ENCODE measurements at regions not wholly inside any gene's neighbourhood (a gene's known extent, or its start where the extent isn't known, plus 50 kb on each side); places are given as distances from the start of the nearest gene placed in this dataset.

- Histone ChIP-seq H4K20me1 (ENCODE audit: insufficient read depth, poor library complexity, severe bottlenecking) (no peaks in the 10 kb centered on the region), H3K4me1 (ENCODE audit: insufficient read depth) (no peaks in the 10 kb centered on the region), H3K27me3 (no peaks in the 10 kb centered on the region), H3K27ac (no peak overlapping the region), H3K79me2 (no peaks in the 10 kb centered on the region), H3K36me3 (replicated peaks; ENCODE audit: insufficient read depth, low read depth) (no peaks in the 10 kb centered on the region), H2AFZ (no peak overlapping the region), H3K4me3 (no peak overlapping the region), H3K9me3 (ENCODE audit: low read depth) (no peaks in the 10 kb centered on the region), H3K9me2 (replicated peaks; ENCODE audit: insufficient read depth) (no peaks in the 10 kb centered on the region), H3K4me2 (no peak overlapping the region)
- TF ChIP-seq EZH2phosphoT487 (IDR thresholded peaks at IDR 0.05; ENCODE audit: low read depth, severe bottlenecking, unreplicated experiment), result no peak
- TF ChIP-seq, protein P1, sequence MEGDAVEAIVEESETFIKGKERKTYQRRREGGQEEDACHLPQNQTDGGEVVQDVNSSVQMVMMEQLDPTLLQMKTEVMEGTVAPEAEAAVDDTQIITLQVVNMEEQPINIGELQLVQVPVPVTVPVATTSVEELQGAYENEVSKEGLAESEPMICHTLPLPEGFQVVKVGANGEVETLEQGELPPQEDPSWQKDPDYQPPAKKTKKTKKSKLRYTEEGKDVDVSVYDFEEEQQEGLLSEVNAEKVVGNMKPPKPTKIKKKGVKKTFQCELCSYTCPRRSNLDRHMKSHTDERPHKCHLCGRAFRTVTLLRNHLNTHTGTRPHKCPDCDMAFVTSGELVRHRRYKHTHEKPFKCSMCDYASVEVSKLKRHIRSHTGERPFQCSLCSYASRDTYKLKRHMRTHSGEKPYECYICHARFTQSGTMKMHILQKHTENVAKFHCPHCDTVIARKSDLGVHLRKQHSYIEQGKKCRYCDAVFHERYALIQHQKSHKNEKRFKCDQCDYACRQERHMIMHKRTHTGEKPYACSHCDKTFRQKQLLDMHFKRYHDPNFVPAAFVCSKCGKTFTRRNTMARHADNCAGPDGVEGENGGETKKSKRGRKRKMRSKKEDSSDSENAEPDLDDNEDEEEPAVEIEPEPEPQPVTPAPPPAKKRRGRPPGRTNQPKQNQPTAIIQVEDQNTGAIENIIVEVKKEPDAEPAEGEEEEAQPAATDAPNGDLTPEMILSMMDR (IDR thresholded peaks at IDR 0.05; ENCODE audit: poor library complexity), result no peak
- TF ChIP-seq EZH2 (IDR thresholded peaks at IDR 0.05; ENCODE audit: borderline replicate concordance), result no peak
- DNase-seq (ENCODE audit: low spot score), result no peak
- WGBS (ENCODE audit: low lambda C conversion rate, missing lambda C conversion rate), result 76% methylated on average over 1 of the region's 1 CpG
These were observed 831.7 kb downstream of the SEMA5A start for GRCh38 chr5:8714198-8714597.

GRCh38 chr5:8714861-8715260, 831.0 kb downstream of the SEMA5A start:
- TF ChIP-seq EZH2 (IDR thresholded peaks at IDR 0.05; ENCODE audit: borderline replicate concordance) (no peak), EZH2phosphoT487 (IDR thresholded peaks at IDR 0.05; ENCODE audit: low read depth, severe bottlenecking, unreplicated experiment) (no peak)
- TF ChIP-seq, protein P1 (IDR thresholded peaks at IDR 0.05; ENCODE audit: poor library complexity), result no peak
- no peak overlapping the region for H3K4me2 ChIP-seq
- 97% methylated on average over 1 of the region's 1 CpG for WGBS (ENCODE audit: low lambda C conversion rate, missing lambda C conversion rate)
- no peak overlapping the region for H2AFZ ChIP-seq
- no peaks in the 10 kb centered on the region for H3K9me3 ChIP-seq (ENCODE audit: low read depth)
- no peaks in the 10 kb centered on the region for H3K36me3 ChIP-seq (replicated peaks; ENCODE audit: insufficient read depth, low read depth)
- H3K4me1 ChIP-seq (ENCODE audit: insufficient read depth), result no peaks in the 10 kb centered on the region
- no peaks in the 10 kb centered on the region for H3K79me2 ChIP-seq
- H3K9me2 ChIP-seq (replicated peaks; ENCODE audit: insufficient read depth), result no peaks in the 10 kb centered on the region
- DNase-seq (ENCODE audit: low spot score), result no peak
- H3K4me3 ChIP-seq, result no peak overlapping the region
- no peak overlapping the region for H3K27ac ChIP-seq
- no peaks in the 10 kb centered on the region for H3K27me3 ChIP-seq
- no peaks in the 10 kb centered on the region for H4K20me1 ChIP-seq (ENCODE audit: insufficient read depth, poor library complexity, severe bottlenecking)

DNA sequence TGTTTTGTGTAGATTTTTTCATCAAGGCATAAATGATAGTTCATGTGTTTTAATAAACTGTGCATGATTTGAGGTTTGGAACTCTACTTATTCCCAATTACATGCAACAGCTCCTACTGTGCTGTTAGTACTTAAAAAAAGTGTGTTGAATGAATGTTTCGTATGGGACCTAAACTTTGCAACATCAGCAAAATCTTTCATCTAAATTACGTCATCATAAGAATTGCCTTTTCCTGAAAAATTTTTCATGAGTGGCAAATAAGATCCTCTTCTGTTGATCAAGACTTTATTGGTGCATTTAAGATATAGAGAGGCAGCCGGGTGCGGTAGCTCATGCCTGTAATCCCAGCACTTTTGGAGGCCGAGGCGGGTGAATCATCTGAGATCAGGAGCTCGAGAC, 826.1 kb downstream of the SEMA5A start:
- no peak overlapping the region for H3K27ac ChIP-seq
- H3K36me3 ChIP-seq (replicated peaks; ENCODE audit: insufficient read depth, low read depth), result no peaks in the 10 kb centered on the region
- H3K4me2 ChIP-seq, result no peak overlapping the region
- H2AFZ ChIP-seq, result no peak overlapping the region
- no peaks in the 10 kb centered on the region for H3K9me3 ChIP-seq (ENCODE audit: low read depth)
- H3K4me1 ChIP-seq (ENCODE audit: insufficient read depth), result no peaks in the 10 kb centered on the region
- WGBS (ENCODE audit: low lambda C conversion rate, missing lambda C conversion rate), result 95% methylated on average over 7 of the region's 7 CpGs
- TF ChIP-seq, protein P1 (IDR thresholded peaks at IDR 0.05; ENCODE audit: poor library complexity), result no peak
- TF ChIP-seq EZH2phosphoT487 (IDR thresholded peaks at IDR 0.05; ENCODE audit: low read depth, severe bottlenecking, unreplicated experiment) (no peak), EZH2 (IDR thresholded peaks at IDR 0.05; ENCODE audit: borderline replicate concordance) (no peak)
- no peaks in the 10 kb centered on the region for H3K79me2 ChIP-seq
- no peak for DNase-seq (ENCODE audit: low spot score)
- H3K4me3 ChIP-seq, result no peak overlapping the region
- no peaks in the 10 kb centered on the region for H3K27me3 ChIP-seq
- H4K20me1 ChIP-seq (ENCODE audit: insufficient read depth, poor library complexity, severe bottlenecking), result no peaks in the 10 kb centered on the region
- no peaks in the 10 kb centered on the region for H3K9me2 ChIP-seq (replicated peaks; ENCODE audit: insufficient read depth)

DNA sequence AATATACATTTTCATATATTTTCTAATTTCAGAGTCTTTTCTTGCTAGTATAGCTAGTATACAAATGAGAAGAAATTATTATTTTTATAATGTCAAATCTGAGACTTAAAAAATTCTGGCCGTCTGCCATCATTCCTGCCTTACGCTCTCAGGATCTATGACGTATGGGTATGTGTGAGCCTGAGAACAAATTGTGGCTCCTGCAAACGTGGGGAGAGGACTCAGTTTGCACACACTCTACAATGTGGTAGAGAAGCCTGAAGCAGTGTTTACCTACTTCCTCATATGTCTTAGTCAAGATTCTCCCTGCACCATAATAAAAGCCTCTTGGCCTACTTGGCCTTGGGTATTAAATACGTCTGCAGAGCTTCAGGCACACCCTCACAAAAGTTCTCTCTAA, 825.4 kb downstream of the SEMA5A start:
- Histone ChIP-seq H3K4me1 (ENCODE audit: insufficient read depth) (no peaks in the 10 kb centered on the region), H3K4me3 (no peak overlapping the region), H2AFZ (no peak overlapping the region), H3K27me3 (no peaks in the 10 kb centered on the region), H3K9me2 (replicated peaks; ENCODE audit: insufficient read depth) (no peaks in the 10 kb centered on the region), H3K9me3 (ENCODE audit: low read depth) (no peaks in the 10 kb centered on the region), H3K4me2 (no peak overlapping the region), H3K36me3 (replicated peaks; ENCODE audit: insufficient read depth, low read depth) (no peaks in the 10 kb centered on the region), H3K79me2 (no peaks in the 10 kb centered on the region), H3K27ac (no peak overlapping the region), H4K20me1 (ENCODE audit: insufficient read depth, poor library complexity, severe bottlenecking) (no peaks in the 10 kb centered on the region)
- WGBS (ENCODE audit: low lambda C conversion rate, missing lambda C conversion rate), result 76% methylated on average over 5 of the region's 5 CpGs
- TF ChIP-seq, protein P1 (IDR thresholded peaks at IDR 0.05; ENCODE audit: poor library complexity), result no peak
- TF ChIP-seq EZH2 (IDR thresholded peaks at IDR 0.05; ENCODE audit: borderline replicate concordance), result no peak
- no peak for TF ChIP-seq EZH2phosphoT487 (IDR thresholded peaks at IDR 0.05; ENCODE audit: low read depth, severe bottlenecking, unreplicated experiment)
- no peak for DNase-seq (ENCODE audit: low spot score)
